ENCODE measurements at regions not wholly inside any gene's neighbourhood (a gene's known extent, or its start where the extent isn't known, plus 50 kb on each side); places are given as distances from the start of the nearest gene placed in this dataset.

- TF ChIP-seq, protein P1, sequence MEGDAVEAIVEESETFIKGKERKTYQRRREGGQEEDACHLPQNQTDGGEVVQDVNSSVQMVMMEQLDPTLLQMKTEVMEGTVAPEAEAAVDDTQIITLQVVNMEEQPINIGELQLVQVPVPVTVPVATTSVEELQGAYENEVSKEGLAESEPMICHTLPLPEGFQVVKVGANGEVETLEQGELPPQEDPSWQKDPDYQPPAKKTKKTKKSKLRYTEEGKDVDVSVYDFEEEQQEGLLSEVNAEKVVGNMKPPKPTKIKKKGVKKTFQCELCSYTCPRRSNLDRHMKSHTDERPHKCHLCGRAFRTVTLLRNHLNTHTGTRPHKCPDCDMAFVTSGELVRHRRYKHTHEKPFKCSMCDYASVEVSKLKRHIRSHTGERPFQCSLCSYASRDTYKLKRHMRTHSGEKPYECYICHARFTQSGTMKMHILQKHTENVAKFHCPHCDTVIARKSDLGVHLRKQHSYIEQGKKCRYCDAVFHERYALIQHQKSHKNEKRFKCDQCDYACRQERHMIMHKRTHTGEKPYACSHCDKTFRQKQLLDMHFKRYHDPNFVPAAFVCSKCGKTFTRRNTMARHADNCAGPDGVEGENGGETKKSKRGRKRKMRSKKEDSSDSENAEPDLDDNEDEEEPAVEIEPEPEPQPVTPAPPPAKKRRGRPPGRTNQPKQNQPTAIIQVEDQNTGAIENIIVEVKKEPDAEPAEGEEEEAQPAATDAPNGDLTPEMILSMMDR (IDR thresholded peaks at IDR 0.05) = no peak
- no peak for TF ChIP-seq EZH2 (IDR thresholded peaks at IDR 0.05; ENCODE audit: borderline replicate concordance, insufficient read depth, low read depth, low read length, poor library complexity, severe bottlenecking)
These were observed 84.1 kb upstream of the PARD3 start for GRCh38 chr10:34899161-34899560.

All from B cell (primary cell).